ENCODE measurements at regions not wholly inside any gene's neighbourhood (a gene's known extent, or its start where the extent isn't known, plus 50 kb on each side); places are given as distances from the start of the nearest gene placed in this dataset.

GRCh38 chr4:147017081-147017480 lies 71.4 kb upstream of the TTC29 start:
- intact Hi-C loops (cut with DNase I; ENCODE audit: low total_unique reads) (loop anchor here (2.0 kb wide), 1 partner anchor 78 kb away; no protein-coding TSS in a partner anchor), in situ Hi-C loops (cut with MboI; ENCODE audit: low pct_ligation_motif_present in 1 of 4, low pct_unique_long_range_greater_than_20kb in 1 of 4, low sequenced_read_pairs in 3 of 4) (loop anchor here in 2 of 4 donors (5.0 to 25.0 kb wide), 2 partner anchors 80 to 570 kb away; no protein-coding TSS in a partner anchor)
- no peak for DNase-seq
- no peaks in the 10 kb centered on the region for H3K9me3 ChIP-seq
- 81 to 83% methylated on average over 2 to 5 of the region's 5 CpGs for WGBS, 2 donors (ENCODE audit: low coverage in 1 of 2)
- H3K4me3 ChIP-seq, result no peak overlapping the region
- no peak overlapping the region for H3K27ac ChIP-seq
- H3K36me3 ChIP-seq, result no peaks in the 10 kb centered on the region
- peaks cover 8% of the 10 kb centered on the region for H3K27me3 ChIP-seq
- TF ChIP-seq POLR2AphosphoS5 (IDR thresholded peaks at IDR 0.05) (no peak), EP300 (IDR thresholded peaks at IDR 0.05; ENCODE audit: low read depth) (no peak), POLR2A (IDR thresholded peaks at IDR 0.05) (no peak), CTCF (IDR thresholded peaks at IDR 0.05) (no peak)
- H3K4me1 ChIP-seq, result no peaks in the 10 kb centered on the region

GRCh38 chr4:147019091-147019490 lies 73.4 kb upstream of the TTC29 start:
- no peaks in the 10 kb centered on the region for H3K27me3 ChIP-seq
- DNase-seq, result peak; percentile 59
- WGBS, 2 donors (ENCODE audit: low coverage in 1 of 2), result 52 to 67% methylated on average over 1 to 2 of the region's 2 CpGs
- no peaks in the 10 kb centered on the region for H3K9me3 ChIP-seq
- intact Hi-C loops (cut with DNase I; ENCODE audit: low total_unique reads) (no loop called here), in situ Hi-C loops (cut with MboI; ENCODE audit: low pct_ligation_motif_present in 1 of 4, low pct_unique_long_range_greater_than_20kb in 1 of 4, low sequenced_read_pairs in 3 of 4) (loop anchor here in 2 of 4 donors (5.0 to 25.0 kb wide), 2 partner anchors 78 to 568 kb away; no protein-coding TSS in a partner anchor)
- no peaks in the 10 kb centered on the region for H3K4me1 ChIP-seq
- H3K4me3 ChIP-seq, result no peak overlapping the region
- no peaks in the 10 kb centered on the region for H3K36me3 ChIP-seq
- no peak for TF ChIP-seq EP300 (IDR thresholded peaks at IDR 0.05; ENCODE audit: low read depth)
- no peak for TF ChIP-seq POLR2A (IDR thresholded peaks at IDR 0.05)
- peak; percentile 50 to 64 (median 57) for TF ChIP-seq CTCF (IDR thresholded peaks at IDR 0.05)
- no peak for TF ChIP-seq POLR2AphosphoS5 (IDR thresholded peaks at IDR 0.05)
- no peak overlapping the region for H3K27ac ChIP-seq

- no peak for DNase-seq
- H3K9me3 ChIP-seq, result no peaks in the 10 kb centered on the region
- in situ Hi-C loops (cut with MboI; ENCODE audit: low pct_ligation_motif_present in 1 of 4, low pct_unique_long_range_greater_than_20kb in 1 of 4, low sequenced_read_pairs in 3 of 4), result loop anchor here in 2 of 4 donors (10.0 to 25.0 kb wide), 2 partner anchors 74 to 567 kb away; no protein-coding TSS in a partner anchor
- H3K4me3 ChIP-seq, result no peak overlapping the region
- no peaks in the 10 kb centered on the region for H3K36me3 ChIP-seq
- H3K27ac ChIP-seq, result no peak overlapping the region
- H3K27me3 ChIP-seq, result no peaks in the 10 kb centered on the region
- intact Hi-C loops (cut with DNase I; ENCODE audit: low total_unique reads), result no loop called here
- 71% methylated on average over 4 of the region's 4 CpGs; no CpG with 5 or more reads in 1 of the 2 donors for WGBS, 2 donors (ENCODE audit: low coverage in 1 of 2)
- H3K4me1 ChIP-seq, result no peaks in the 10 kb centered on the region
- TF ChIP-seq POLR2A (IDR thresholded peaks at IDR 0.05) (no peak), EP300 (IDR thresholded peaks at IDR 0.05; ENCODE audit: low read depth) (no peak), POLR2AphosphoS5 (IDR thresholded peaks at IDR 0.05) (no peak), CTCF (IDR thresholded peaks at IDR 0.05) (no peak)
Observed at GRCh38 chr4:147020456-147020855, 74.8 kb upstream of the TTC29 start.

- Histone ChIP-seq H3K27me3 (no peaks in the 10 kb centered on the region), H3K27ac (no peak overlapping the region), H3K4me1 (no peaks in the 10 kb centered on the region), H3K4me3 (no peak overlapping the region), H3K9me3 (no peaks in the 10 kb centered on the region), H3K36me3 (no peaks in the 10 kb centered on the region)
- 85 to 91% methylated on average over 2 of the region's 2 CpGs for WGBS, 2 donors (ENCODE audit: low coverage in 1 of 2)
- TF ChIP-seq POLR2AphosphoS5 (IDR thresholded peaks at IDR 0.05) (no peak), EP300 (IDR thresholded peaks at IDR 0.05; ENCODE audit: low read depth) (no peak), POLR2A (IDR thresholded peaks at IDR 0.05) (no peak), CTCF (IDR thresholded peaks at IDR 0.05) (no peak)
- DNase-seq, result no peak
- intact Hi-C loops (cut with DNase I; ENCODE audit: low total_unique reads) (no loop called here), in situ Hi-C loops (cut with MboI; ENCODE audit: low pct_ligation_motif_present in 1 of 4, low pct_unique_long_range_greater_than_20kb in 1 of 4, low sequenced_read_pairs in 3 of 4) (loop anchor here in 1 of 4 donors (10.0 kb wide), 1 partner anchor 70 kb away; no protein-coding TSS in a partner anchor)
Observed at GRCh38 chr4:147025042-147025441, 79.4 kb upstream of the TTC29 start.
